NCI-H82 treated with DMSO at 0.1 percent for 48 hours (cell line): ENCODE measurements at regions not wholly inside any gene's neighbourhood (a gene's known extent, or its start where the extent isn't known, plus 50 kb on each side); places are given as distances from the start of the nearest gene placed in this dataset.

Source experiments
- DNase-seq: peaks from one replicate; lab custom pipeline; 2025; ENCODE audit not compliant: unreplicated experiment; lab: John Stamatoyannopoulos, UW

DNA sequence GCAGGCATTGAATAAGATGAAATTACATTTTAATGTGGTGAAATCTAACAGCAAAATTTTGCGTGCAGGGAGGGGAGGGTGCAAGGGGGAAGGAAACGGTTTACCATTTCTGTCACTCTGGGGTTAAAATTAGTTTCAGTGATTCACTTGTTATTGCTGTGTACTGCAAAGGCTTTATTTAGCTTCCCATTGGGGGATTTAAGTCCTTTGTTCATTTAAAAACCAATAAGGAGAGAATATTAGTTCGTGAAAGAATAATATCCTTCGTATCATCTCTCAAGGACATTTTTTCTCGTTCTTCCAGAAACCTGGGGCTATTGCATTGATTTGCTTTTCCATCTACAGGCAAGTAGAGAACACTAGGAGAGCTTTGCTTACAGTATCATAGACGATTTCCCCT, 667.8 kb upstream of the RGMB start:
- no peak for DNase-seq

DNA sequence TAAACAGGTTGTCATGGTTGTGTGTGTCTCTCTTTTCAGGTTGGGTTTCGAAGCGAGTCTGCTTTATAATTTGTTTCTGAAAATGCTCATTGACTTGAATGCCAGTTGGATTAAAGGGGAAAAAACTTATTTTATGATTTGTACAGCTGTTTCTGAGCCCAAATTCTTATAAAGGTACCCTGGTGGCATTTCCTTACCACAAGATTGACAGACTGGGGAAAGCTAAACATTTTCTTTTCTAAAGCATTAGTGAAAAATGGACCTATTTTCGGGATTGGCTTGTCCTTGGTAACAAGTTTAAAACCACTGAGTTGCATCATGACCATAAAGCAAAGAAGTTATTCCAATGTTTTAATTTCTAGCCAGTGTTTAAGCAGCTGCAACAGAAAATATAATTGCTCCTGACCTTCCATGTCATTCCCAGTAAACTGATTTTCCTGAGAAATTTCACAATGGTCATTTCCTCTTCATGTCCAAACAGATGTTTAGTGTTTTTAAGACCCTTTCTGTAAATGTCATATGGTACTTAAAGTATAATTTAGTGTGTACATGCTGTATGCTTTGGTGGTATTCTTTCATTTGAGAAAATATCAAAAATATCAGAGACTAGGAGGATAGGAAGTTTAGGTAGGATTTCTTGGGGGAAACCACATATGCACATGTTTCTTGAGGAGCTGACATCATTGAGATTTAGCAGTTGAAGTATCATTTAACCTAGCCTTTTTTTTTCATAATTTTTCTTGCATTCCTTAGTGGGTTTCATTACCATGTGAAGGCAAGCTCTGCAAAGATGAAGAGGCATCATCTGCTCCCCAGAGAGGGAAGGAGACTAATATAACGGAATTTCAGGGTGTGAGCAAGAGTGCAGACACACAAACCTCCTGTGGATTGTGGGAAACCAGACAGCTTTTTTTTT, 667.1 kb upstream of the RGMB start:
- DNase-seq, result no peak

DNA sequence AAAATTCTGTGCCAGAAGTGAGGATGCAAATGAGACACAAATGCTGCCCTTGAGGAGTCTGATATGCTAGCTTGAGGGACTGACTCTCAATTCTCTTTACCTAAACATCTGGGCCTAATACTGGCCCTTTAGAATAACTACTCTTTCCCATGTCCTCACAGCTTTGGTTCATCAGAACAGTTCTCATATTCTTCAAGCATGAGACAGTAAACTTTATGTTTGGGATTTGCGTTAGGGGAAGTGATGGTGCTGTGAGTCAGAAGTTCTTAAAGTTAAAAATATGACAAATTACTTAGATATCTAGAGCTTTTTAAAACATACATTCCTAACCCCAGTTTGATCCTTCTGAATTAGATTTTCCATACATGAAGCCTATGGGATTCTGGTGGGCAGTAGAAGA, 665.0 kb upstream of the RGMB start:
- no peak for DNase-seq

DNA sequence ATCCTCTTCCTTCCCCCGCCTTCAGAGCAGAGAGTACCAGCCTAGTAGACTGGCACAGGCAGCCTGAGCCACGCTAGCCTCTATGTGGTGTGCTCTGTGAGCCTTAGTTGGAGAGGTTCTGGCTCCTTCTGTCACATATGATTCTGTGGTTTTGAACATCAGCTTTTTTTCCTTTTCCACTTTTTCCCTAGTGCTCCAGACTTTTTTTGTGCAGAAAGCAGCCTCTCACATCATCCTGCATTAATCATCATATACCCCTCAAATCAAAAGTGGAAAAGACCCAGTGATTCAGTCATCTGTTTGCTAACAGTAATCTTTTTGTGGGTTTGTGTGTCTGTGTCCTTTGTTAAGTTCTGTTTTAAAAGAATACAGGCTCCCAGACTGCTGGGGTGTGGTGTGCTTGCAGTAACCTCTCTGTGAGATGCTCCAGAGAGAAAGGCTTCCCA, 663.9 kb upstream of the RGMB start:
- DNase-seq, result no peak

DNA sequence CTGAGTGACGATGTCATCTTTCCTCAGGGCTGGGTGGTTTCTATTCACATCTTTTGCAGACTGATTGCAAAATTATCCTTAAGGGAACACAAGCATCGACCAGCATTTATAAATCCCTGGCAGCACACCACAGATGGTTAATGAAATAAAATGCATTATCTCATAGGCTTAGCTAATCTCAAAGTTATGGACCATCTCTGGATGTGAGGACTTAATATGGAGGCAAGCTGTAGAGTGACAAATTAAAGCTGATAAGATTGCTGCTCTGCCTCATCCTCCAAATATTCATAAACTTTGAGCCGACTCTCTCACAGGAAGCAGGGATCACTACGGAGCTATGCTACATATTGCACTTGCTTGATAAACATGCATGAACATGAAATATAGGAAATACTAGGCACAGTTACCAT, 663.2 kb upstream of the RGMB start:
- peak; percentile 78 for DNase-seq

DNA sequence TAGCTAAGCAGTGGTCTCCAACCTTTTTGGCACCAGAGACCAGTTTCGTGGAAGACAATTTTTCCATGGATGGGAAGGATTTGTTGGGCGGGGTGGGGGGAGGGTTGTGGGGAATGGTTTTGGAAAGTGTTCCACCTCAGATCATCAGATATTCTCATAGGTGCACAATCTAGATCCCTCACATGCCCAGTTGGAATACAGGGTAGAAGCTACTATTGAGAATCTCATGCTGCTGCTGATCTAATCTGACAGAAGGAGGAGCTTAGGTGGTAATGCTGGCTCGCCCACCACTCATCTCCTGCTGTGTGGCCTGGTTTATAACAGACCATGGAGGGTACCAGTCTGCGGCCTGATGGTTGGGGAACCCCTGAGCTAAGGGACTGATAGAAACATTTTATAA, 662.7 kb upstream of the RGMB start:
- DNase-seq, result peak; percentile 31

DNA sequence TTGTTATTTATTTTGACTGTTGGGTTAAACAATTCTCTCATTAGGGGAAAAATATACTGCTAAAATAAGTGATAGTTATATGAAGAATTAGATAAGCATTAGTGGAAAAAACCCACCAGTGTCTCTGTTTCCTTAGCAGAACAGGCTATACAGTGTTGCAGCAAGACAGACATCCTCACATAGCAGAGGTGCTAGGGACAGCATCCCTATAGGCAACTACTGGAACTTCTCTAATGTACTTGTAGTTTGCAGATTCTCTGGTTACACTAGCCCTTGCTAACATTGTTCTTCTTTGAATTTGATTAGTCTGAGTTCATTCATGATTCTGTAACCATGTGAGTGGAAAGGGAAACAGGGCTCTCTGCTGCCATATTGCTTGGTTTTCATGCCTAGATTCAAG, 661.8 kb upstream of the RGMB start:
- no peak for DNase-seq

DNA sequence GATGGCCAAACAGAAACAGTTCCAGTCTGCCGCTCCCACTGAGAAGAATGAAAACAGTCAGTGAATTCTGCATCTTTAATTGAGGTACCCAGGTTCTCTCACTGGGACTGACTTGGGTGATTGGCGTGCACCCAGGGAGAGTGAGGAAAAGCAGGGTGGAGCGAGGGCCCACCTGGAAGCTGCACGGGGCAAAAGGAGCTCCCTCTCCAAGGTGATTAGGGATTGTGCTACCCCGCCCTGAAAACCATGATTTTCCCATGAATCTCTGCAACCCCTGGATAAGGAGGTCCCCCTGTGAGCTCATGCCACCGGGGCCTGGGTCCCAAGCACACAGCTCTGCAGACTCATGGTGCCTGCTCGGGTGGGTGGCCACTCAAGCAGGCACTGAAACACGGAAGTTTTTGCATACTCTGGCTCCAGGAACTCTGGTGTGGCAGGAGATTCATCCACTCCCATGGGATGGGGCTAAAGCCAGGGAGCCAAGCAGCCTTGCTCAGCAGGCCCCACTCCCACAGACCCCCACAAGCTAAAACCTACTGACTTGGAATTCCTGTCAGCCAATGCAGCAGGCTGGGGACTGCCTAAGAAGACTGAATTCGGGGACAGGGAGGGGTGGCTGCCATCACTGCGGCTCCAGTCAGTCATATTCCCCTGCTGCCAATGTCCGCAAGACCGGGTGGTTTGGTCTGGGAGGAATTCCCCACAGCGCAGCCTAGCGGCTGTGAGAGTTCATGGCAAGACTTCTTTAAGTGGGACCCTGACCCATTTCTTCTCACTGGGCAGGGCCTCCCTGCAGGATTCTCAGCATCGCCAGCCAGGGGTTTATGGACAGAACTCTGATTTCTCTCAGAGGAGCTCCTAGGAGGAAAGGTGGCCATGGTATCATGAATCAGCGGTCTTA, 652.2 kb upstream of the RGMB start:
- DNase-seq, result no peak

DNA sequence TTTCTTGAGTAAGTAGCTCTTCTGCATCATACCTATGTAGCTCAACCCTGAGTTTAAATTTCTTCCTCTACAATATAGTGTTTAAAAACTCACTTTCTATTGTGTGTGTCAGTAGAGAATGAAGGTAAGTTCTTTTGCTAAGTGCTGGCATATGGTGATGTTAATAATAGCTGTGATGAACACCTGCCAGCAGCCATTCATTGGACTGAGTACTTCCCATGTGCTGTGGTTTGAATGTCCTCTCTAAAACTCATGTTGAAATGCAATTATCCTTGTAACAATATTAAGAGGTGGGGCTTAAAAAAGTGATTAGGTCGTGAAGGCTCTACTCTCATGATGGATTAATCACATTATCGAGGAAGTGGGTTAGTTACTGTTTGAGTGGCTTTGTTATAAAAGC, 645.2 kb upstream of the RGMB start:
- DNase-seq, result peak; percentile 96

DNA sequence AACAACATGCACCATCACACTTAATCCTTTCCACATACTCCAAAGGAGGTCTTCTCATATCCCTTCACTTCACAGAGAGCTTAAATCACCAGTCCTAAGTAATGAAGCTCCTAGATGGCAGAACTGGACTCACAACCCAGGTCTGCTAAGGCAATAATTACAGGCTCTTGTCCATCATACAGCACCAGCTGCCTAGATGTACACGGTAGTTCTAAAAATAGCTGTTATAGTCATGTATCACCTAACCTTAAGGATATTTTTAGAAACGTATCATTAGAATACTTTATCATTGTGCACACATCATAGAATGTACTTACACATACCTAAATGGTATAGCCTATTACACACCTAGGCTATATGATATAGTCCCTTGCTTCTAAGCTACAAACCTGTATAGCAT, 644.6 kb upstream of the RGMB start:
- DNase-seq, result peak; percentile 72

DNA sequence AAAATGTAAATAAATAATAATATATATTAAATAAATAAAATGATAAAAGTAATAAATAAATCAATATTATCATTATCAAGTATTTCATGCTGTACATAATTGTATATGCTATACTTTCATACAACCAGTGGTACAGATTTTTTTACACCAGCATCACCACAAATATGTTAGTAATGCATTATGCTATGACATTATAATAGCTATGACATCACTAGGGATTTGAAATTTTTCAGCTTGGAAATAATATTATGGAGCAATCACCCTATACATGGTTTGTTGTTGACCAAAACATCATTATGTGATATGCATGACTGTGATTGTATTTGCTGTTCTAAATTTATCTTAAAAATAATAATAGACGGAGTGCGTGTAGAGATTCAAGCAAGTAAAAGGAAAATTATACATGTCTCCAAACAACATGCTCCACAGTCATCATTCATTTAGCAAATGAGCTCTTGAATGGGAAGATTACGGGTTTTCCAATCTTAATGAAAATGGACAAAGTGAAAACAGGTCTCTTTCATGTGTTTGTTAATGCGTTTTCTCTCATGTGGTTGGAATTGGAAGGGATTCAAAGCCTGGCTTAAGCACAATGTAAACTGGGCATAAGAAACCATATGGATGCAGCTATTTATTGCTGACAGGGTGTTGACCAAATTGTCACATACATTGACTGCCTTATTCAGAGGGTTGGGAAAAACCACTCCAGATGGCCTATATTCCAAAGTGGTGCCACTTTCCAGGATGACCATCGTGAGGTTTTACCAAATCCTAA, 643.0 kb upstream of the RGMB start:
- no peak for DNase-seq

DNA sequence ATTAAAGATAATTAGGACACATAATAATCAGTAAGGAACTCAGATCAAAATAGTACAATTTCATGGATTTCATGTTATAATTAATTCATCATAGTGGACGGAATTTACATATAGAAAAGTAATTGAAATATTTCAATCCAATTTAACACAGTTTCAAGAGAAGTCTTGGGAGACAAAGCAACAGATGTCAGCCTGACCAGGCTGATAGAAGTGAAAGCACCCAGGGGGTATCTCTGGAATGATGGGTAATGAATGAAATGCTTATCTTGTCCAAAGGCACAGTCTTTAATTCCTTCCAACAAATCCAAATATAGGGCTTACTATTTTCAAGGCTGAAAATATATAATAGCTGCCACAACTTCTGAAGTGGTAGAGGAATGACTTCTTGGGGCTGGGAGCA, 629.3 kb upstream of the RGMB start:
- no peak for DNase-seq

DNA sequence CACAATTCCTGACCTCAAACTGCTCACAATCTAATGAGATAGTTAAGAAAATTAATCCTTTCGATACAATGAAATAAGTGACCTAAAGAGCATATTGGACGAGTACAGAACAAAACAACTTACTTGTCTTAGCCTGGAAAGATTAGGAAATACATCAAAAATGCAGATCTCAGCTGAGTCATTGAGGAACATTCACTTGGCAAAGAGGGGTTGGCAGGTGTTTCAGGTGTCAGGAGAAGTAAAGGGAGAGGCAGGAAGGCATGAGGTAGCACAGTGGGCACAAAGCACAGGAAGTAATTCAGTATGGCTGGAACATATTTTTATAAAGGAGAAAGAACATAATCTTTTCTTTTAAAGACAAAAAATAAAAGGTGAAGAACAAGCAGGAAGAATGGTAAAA, 628.8 kb upstream of the RGMB start:
- DNase-seq, result no peak

DNA sequence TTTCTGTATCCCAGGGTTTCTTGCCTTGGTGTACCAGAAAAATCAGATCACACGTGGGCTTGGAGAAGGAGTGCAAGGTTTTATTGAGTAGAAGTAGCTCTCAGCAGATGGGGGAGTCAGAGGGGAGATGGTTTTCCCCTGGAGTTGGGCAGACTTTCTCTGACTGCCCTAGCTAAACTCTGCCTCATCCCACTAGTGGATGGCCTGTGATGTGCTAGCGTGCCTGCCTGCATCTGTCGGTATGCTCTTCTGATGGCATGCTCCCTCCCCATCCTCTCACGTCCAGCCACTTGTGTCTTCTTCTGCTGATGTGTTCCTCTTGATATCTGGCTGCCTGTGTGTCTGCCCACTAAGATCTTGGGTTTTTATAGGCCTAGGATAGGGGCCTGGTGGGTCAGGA, 616.1 kb upstream of the RGMB start:
- DNase-seq, result no peak

DNA sequence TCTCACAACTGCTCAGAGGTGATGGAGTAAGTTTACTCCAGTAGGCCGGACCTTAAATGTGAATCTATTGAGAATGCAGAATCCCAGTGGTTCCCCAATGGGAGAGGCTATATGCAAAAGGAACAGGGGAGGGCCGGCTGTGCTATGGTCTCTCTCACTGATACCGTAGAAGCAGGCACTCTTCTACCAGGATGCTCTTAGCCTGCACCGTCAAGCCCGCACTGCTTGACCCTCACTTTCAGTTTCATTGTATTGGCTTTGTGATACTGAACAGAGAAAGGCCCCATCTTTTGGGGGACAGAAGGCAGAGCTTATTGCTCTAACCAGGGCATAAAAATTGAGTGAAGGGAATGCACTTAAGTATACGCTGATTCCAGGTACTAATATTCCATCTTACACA, 615.0 kb upstream of the RGMB start:
- DNase-seq, result no peak

DNA sequence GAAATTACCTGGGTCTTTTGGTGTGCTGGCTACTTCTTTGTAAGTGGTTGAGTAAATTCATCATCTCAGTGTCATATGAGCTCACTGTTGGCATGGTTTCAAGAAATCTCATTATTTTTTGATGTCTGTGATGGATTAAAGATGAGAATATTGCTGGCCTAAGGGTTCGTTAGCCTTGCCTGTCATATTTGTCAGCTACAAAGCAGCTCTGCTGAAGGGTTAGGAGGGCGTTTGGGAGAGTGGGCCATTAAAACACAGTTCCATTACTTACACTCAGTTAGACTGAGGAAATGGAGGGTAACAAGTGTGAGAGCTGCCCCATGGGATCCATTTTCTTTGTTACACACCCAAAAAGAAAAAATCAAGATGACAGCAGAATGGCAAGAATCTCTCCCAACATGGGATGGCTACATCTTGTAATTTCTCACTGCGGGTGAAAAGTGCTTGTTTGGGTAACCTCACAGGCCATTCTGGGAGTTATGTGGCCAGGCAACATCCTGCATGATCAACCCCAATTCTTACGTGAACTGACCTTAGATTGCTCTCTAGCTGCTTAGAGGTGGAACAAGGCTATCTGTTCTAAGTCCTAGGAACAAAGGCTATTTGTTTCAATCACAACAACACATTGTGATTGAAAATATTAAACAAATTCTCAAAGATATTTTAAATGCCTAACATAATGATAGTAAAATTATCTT, 609.5 kb upstream of the RGMB start:
- no peak for DNase-seq

DNA sequence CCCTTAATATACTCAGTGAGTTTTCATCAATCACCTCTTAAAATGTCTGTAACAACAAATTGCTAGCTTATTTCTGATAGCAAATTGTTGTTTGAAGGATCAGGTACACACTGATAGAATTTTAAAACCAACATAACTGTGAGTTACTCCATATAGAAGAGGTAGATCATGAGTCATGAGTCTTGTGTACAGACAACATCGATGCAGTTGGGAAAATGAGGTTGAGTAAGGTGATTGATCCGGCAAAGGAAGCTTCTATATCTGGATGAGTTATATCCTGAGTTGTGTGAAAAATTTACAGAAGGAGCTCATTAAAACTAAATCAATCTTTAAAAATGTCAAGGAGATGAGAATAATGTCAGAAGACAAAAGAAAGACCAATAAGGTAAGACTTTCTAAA, 604.6 kb upstream of the RGMB start:
- no peak for DNase-seq

DNA sequence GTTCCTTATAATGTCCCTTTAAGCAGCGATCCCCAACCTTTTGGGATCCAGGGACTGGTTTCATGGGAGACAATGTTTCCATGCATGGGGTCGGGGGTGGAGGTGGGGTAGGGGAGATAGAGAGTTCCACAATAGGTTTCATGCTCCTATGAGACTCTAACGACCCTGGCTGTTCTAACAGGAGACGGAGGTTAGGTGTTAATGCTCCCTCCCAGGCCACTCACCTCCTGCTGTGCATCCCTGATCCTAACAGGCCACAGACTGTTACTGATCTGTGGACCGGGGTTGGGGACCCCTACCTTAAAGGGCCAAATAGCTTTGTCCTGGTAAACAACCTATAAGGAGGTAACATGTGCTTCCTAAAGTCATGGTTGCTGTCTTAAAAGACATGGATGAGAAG, 602.5 kb upstream of the RGMB start:
- no peak for DNase-seq

DNA sequence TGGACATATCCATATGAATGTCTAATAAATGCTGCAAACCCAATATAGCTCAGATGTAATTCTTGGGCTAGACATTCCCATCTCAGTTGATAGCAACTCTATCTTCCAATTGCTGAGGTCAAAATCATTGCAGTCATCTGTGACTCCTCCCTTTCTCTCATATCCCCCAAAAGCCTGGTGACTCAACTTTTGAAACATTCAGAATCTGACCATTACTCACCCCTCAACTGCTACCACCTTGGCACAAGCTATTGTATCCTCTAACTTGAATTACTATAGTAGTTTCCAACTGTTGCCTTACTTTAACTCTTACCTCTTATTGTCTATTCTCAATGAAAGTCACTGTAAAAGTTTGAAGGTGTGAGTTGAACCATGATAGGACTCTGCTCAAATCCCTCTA, 600.1 kb upstream of the RGMB start:
- DNase-seq, result no peak

DNA sequence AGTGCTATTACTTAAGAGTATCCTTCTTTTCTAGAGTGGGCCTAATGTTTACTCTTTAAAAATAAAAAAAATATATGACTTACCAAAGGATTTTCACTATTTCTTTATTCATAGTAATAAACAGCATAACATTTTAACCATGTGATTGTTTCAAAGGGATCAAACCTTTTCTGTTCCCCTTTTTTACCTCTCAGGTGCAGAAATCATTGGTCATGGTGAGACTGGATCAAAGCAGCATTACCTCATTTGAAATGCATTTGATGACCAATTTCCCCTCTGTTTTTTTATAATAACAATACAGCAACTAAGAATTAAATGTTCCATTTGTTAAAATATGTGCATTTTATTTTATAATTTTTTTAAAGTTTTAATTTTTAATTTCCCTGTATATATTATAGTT, 598.0 kb upstream of the RGMB start:
- DNase-seq, result no peak
